DMS153 treated with DMSO at 0.1 percent for 48 hours (cell line): ENCODE measurements at regions not wholly inside any gene's neighbourhood (a gene's known extent, or its start where the extent isn't known, plus 50 kb on each side); places are given as distances from the start of the nearest gene placed in this dataset.

ENCODE experiments used
- DNase-seq: peaks from one replicate; lab custom pipeline; 2025; ENCODE audit not compliant: unreplicated experiment; lab: John Stamatoyannopoulos, UW

DNA sequence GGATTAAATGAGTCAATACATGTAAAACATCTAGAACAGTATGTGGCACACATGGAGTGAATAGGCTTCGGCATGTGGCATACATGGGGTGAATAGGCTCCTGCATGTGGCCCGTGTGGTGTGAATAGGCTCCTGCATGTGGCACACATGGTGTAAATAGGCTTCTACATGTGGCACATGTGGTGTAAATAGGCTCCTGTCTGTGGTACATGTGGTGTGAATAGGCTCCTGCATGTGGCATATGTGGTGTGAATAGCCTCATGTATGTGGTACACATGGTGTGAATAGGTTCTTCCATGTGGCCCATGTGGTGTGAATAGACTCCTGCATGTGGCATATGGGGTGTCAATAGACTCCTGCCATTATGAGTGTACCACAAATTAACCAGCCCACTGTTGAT, 219.1 kb upstream of the KIRREL3 start:
- no peak for DNase-seq

GRCh38 chr11:127218275-127218608, 217.7 kb upstream of the KIRREL3 start:
- no peak for DNase-seq

DNA sequence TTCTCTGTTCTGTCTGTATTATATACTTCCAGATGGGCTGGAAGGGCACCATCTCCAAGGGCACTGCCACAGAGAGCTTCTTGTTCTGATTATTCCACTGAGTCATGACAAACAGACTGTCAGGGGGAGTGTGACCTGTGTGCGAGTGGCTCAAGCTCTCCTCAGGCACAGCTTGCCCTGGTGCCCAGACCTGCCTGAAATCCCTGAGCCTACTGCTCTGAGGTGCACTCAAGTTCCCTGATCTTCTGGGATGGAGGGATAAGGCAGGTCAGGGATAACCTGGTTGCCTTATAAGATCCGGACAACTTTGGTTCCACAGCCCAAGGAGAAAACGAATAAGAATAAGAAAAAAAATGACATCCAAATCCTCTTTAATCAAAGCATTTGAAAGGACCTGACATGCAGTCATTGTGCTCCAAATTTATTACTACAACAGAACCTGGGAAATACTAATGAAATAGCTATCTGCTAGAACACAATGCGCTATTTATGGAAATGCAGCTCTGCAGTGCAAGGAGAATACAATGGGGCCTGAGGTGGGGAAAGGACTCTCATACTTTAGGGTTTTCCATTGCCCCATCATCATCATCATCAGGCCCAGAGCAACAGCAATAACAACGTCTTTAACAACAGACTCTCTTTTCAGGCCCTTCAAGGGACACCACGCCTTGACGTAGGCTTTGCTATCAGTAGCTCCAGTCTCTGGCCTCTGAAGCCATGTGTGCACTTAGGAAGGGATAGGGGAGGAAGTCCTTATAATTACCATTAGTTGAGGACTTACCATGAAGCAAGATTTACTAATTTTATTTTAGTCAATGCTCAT, 217.1 kb upstream of the KIRREL3 start:
- DNase-seq, result no peak

GRCh38 chr11:127205688-127206217, 205.2 kb upstream of the KIRREL3 start:
- no peak for DNase-seq

- no peak for DNase-seq
These were observed 202.9 kb upstream of the KIRREL3 start for GRCh38 chr11:127203490-127203889.

DNA sequence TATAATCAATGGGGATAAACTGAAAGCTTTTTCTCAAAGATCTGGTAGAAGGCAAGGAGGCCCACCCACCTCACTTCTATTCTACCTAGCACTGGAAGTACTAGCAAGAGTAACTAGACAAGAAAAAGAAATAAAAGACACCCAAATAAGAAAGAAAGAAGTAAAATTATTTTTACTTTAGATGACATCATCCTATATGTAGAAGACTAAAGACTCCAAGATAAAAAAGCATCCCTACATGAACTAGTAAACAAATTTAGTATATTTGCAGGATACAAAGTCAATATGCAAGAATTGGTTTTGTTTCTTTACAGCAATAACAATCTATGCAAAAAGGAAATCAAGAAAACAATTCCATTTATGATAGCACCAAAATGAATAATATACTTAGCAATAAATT, 201.5 kb upstream of the KIRREL3 start:
- DNase-seq, result no peak

DNA sequence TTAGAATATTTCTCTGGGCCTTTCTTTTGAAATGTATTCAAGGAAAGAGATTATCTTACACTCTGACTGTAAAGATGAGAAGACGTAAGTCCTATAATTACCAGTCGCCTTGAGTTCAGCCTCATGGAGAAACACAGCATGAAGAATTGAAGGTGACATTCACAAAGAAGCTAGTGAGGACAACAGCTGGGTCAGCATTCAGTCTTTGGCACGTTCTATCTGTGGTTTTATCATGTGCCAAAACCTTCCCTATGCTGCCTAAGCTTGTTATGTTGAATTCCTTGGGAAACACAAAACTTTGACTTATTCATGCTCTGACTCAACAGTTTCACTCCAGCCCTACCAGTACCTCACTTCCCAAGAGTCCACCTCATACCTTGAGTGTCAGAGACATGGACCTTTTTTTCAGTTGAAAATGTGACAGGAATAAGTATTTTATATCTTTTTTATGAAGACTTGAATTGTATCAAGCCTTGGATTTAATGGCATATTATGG, 198.8 kb upstream of the KIRREL3 start:
- no peak for DNase-seq

- no peak for DNase-seq
These were observed 195.0 kb upstream of the KIRREL3 start for GRCh38 chr11:127195501-127196120.

DNA sequence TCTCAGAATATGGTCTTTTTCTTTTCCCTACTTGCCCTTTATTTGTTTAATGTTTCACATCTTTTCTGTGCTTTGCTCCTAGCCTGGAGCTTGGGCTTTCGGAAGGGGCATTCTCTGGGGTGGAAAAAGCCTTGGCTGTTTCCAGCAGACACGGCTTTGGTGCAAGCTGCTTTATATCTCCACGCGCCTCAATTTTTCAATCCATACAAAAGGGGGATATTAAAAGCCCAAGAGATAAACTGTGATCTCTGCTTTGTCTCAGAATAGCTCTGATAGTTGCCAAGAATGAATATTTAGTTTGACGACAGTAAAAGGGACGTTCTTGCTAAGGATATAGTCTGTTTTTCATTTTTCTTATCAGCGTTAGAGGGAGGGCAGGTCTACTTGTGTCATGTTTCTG, 194.0 kb upstream of the KIRREL3 start:
- DNase-seq, result no peak

DNA sequence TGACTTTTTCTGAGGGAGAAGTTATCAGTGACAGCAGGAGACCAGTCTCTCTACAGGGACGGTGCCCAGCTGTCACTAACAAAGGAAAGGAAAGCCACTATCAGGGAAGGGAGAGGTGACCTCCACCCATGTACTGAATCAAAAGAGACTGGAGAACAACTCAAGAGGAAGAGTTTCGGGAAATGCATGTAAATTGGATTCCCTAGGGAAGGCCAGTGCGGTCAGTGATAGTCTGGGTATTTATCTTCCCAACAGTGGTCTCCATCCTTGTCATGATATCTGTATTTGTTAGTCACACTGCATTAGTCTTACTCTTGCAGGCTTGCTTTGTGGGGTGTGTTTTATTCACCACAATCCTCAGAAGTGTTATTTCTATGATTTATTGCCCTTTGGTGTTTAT, 193.4 kb upstream of the KIRREL3 start:
- DNase-seq, result no peak

DNA sequence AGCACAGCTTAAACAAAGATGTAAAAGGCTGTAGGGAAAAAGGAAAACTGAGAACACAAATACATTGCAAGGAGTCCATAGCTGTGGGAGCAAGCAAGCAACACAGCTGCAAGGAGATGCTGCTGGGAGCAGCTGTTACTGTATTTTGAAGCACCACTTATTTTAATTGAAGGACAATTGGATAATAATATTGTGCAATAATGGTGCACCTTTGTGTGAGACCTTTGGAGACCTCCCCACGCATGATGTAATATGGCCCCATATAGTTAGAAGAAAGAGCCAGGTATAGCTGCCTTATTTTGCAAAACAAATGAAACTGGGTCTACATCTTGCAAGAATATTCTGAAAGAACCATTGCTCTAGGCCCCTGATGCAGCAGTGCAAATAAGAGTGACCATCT, 191.1 kb upstream of the KIRREL3 start:
- no peak for DNase-seq

DNA sequence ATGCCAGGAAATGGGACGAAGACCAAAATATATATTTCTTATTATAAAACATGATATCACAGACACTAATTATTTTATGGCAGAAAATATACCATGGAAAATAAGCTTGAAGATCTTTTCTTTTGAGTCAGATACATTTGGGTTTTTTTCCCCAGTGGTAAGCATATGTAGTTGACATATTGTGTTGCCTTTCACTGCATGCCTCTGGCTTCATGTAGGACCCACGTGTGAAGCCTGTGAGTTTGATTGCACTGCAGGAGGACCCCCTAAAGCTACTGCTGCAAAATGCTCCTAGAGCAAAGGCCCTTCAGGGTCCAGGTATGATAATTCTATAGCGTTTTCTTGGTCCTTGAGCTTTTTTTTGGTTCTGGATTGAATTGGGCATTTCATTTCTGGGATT, 190.7 kb upstream of the KIRREL3 start:
- no peak for DNase-seq

DNA sequence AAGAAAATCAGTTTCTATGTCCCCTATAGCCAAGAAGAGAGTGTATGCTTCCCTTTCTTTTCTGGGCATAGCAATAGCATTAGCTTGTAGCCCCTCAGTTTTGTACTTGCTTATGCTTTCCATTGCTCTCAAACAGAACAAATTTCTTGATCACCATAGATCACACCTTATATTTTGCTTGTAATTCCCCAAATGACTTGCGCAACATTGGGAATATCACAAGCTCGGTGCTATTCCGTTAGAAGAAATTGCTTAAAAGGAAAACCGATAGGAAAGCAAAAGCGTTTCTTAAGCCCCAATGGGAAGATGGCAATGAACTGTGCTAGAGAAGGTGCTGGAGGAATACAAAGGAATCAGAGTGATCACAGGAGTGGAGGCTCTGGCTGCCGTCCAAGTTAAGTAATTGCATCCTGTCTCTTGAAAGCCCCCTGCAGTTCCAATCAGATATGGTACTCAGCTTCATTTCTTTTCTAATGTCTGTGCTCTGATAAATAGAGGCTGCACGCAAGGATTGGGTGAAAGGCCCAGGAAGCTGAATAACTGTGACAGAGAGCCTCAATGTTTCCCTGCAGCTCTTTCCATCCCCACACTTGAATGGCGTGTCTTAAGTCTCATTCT, 182.1 kb upstream of the KIRREL3 start:
- DNase-seq, result peak; percentile 82

GRCh38 chr11:127157225-127157624, 156.7 kb upstream of the KIRREL3 start:
- DNase-seq, result no peak

- no peak for DNase-seq
These were observed 148.8 kb upstream of the KIRREL3 start for GRCh38 chr11:127149410-127149809.

- no peak for DNase-seq
These were observed 142.7 kb upstream of the KIRREL3 start for GRCh38 chr11:127143251-127143650.

- DNase-seq, result no peak
These were observed 138.0 kb upstream of the KIRREL3 start for GRCh38 chr11:127138613-127139012.

DNA sequence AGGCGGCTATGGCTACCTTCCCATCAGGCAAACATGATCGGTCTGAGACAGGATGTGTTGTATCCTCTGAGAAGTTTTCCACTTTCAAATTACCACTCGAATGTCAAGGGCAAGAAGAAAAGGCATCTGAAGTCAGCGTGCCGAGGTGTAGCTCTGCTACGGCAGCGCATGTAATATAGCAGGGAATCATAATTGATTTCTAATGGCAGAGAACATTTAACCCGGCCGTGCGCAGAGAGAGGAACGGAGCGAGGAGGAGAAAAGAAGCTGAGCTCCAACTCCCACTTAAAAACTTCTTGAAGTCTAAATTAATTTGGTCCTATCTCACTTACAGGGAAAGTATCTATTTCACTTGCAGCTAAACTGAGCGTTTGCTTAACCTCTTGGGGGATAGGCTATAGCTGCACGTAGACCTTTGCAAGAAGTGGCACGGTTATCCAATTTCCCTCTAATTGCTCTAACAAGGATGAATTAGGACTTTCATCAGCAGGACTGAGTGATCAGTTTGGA, 137.3 kb upstream of the KIRREL3 start:
- no peak for DNase-seq

- DNase-seq, result no peak
These were observed 135.9 kb upstream of the KIRREL3 start for GRCh38 chr11:127136438-127136837.

GRCh38 chr11:127135256-127135655, 134.7 kb upstream of the KIRREL3 start:
- DNase-seq, result no peak

- no peak for DNase-seq
These were observed 132.5 kb upstream of the KIRREL3 start for GRCh38 chr11:127133061-127133460.

DNA sequence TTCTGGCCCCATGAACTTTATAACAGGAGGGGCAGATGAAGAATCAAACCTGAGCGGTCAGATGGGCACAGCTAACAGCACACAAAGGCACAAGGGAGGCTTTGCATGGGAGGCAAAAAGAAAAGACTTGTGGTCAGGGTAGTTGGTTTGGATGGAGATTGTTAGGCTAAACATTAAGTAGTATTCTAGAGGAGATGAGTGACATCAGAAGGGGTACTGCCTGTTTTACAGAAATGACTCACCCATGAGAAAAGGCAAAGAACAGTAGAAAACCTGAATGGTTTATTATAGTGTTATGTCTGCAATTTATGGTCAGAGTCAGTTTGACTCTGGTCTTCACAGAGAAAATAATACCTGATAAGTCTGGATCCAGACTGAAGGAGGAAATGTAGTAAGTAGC, 129.8 kb upstream of the KIRREL3 start:
- no peak for DNase-seq
